ENCODE measurements at regions not wholly inside any gene's neighbourhood (a gene's known extent, or its start where the extent isn't known, plus 50 kb on each side); places are given as distances from the start of the nearest gene placed in this dataset.

- Histone ChIP-seq H3K27ac (no peak overlapping the region), H3K27me3 (no peaks in the 10 kb centered on the region), H3K4me3 (no peak overlapping the region), H3K4me1 (no peaks in the 10 kb centered on the region), H3K36me3 (no peaks in the 10 kb centered on the region), H3K9me3 (peaks cover 0 to 36% (median 6%) of the 10 kb centered on the region in 11 donors)
- ATAC-seq (no peak), DNase-seq (no peak)
- no peak for TF ChIP-seq CTCF (IDR thresholded peaks at IDR 0.05)
- intact Hi-C loops (cut with DNase I): no loop called here
- WGBS, 2 donors: 90 to 93% methylated on average over 6 of the region's 6 CpGs
Observed at GRCh38 chr13:106306748-106307277, 228.6 kb downstream of the EFNB2 start.

GRCh38 chr13:106302843-106303242, 232.6 kb downstream of the EFNB2 start:
- DNase-seq (no peak), ATAC-seq (no peak)
- Histone ChIP-seq H3K36me3 (no peaks in the 10 kb centered on the region), H3K4me1 (no peaks in the 10 kb centered on the region), H3K27me3 (no peaks in the 10 kb centered on the region), H3K27ac (no peak overlapping the region), H3K4me3 (no peak overlapping the region), H3K9me3 (peaks cover 0 to 25% (median 6%) of the 10 kb centered on the region in 11 donors)
- TF ChIP-seq CTCF (IDR thresholded peaks at IDR 0.05): no peak
- intact Hi-C loops (cut with DNase I): no loop called here
- WGBS, 2 donors: 91 to 93% methylated on average over 2 of the region's 2 CpGs

GRCh38 chr13:106302011-106302410, 233.5 kb downstream of the EFNB2 start:
- H3K27me3 ChIP-seq: no peaks in the 10 kb centered on the region
- no peak overlapping the region for H3K27ac ChIP-seq
- no peaks in the 10 kb centered on the region for H3K36me3 ChIP-seq
- intact Hi-C loops (cut with DNase I): no loop called here
- DNase-seq (no peak), ATAC-seq (no peak)
- peaks cover 0 to 24% (median 3%) of the 10 kb centered on the region in 11 donors for H3K9me3 ChIP-seq
- 85 to 86% methylated on average over 1 of the region's 1 CpG for WGBS, 2 donors
- TF ChIP-seq CTCF (IDR thresholded peaks at IDR 0.05): no peak
- no peak overlapping the region for H3K4me3 ChIP-seq
- H3K4me1 ChIP-seq: no peaks in the 10 kb centered on the region

- intact Hi-C loops (cut with DNase I): no loop called here
- WGBS, 2 donors: 92% methylated on average over 5 of the region's 5 CpGs
Observed at GRCh38 chr13:106299621-106300020, 235.8 kb downstream of the EFNB2 start.

More at GRCh38 chr13:106299621-106300020, 235.8 kb downstream of the EFNB2 start:
- no peak for ATAC-seq
- Histone ChIP-seq H3K9me3 (peaks cover 0 to 17% (median 0%) of the 10 kb centered on the region in 11 donors), H3K27ac (no peak overlapping the region), H3K36me3 (no peaks in the 10 kb centered on the region), H3K27me3 (no peaks in the 10 kb centered on the region), H3K4me3 (no peak overlapping the region), H3K4me1 (no peaks in the 10 kb centered on the region)
- TF ChIP-seq CTCF (IDR thresholded peaks at IDR 0.05): no peak
- no peak for DNase-seq
